OCI-LY1 (cell line): ENCODE measurements at regions not wholly inside any gene's neighbourhood (a gene's known extent, or its start where the extent isn't known, plus 50 kb on each side); places are given as distances from the start of the nearest gene placed in this dataset.

Source experiments
- H2AFZ ChIP-seq: fragments of 200-600 bp; sonication (generic), shearing (Covaris generic); 2 replicates; pipeline ENCODE4 v1.6.0; 2014; ENCODE audit warnings: antibody characterized with exemption, mild to moderate bottlenecking, low read length
- H3F3A ChIP-seq: fragments of 200-600 bp; sonication (generic), shearing (Covaris generic); 2 replicates; pipeline ENCODE4 v1.6.0; 2014; ENCODE audit warnings: mild to moderate bottlenecking, antibody characterized with exemption, low read length, moderate library complexity; ENCODE audit not compliant: insufficient read depth
- H3K27ac ChIP-seq: fragments of 200-600 bp; sonication (generic); 2 replicates; pipeline ENCODE4 v1.5.1; 2014; ENCODE audit warnings: low read length, mixed run types, mild to moderate bottlenecking, low read depth; ENCODE audit not compliant: poor library complexity, severe bottlenecking
- H3K27me3 ChIP-seq: fragments of 200-600 bp; sonication (generic); 2 replicates; pipeline ENCODE4 v1.6.0; 2014; ENCODE audit warnings: antibody characterized with exemption, mild to moderate bottlenecking, low read length, moderate library complexity; ENCODE audit not compliant: insufficient read depth
- H3K36me3 ChIP-seq: fragments of 200-600 bp; sonication (generic); 2 replicates; pipeline ENCODE4 v1.6.1; 2014; ENCODE audit warnings: mild to moderate bottlenecking, antibody characterized with exemption, low read length, moderate library complexity, mixed read lengths; ENCODE audit not compliant: insufficient read depth
- H3K4me1 ChIP-seq: fragments of 200-600 bp; sonication (generic); 2 replicates; pipeline ENCODE4 v1.5.1; 2014; ENCODE audit warnings: mild to moderate bottlenecking, low read length, moderate library complexity; ENCODE audit not compliant: insufficient read depth, severe bottlenecking
- H3K4me2 ChIP-seq: fragments of 200-600 bp; sonication (generic), shearing (Covaris generic); 2 replicates; pipeline ENCODE4 v1.6.1; 2014; ENCODE audit warnings: low read length
- H3K4me3 ChIP-seq: fragments of 200-600 bp; sonication (generic); 2 replicates; pipeline ENCODE4 v1.5.1; 2014; ENCODE audit warnings: low read length, low read depth, mild to moderate bottlenecking, mixed read lengths; ENCODE audit not compliant: poor library complexity, severe bottlenecking
- H3K79me2 ChIP-seq: fragments of 200-600 bp; shearing (Covaris generic); 2 replicates; pipeline ENCODE4 v1.6.1; 2016; ENCODE audit warnings: mixed run types, low read length, mixed read lengths; ENCODE audit not compliant: insufficient read depth
- H3K9ac ChIP-seq: fragments of 200-600 bp; sonication (generic), shearing (Covaris generic); 2 replicates; pipeline ENCODE4 v1.6.1; 2014; ENCODE audit warnings: mild to moderate bottlenecking, low read length, mixed read lengths
- H3K9me2 ChIP-seq: fragments of 200-600 bp; sonication (generic), shearing (Covaris generic); 2 replicates; pipeline ENCODE4 v1.6.1; 2014; ENCODE audit warnings: low read depth, mild to moderate bottlenecking, low read length, mixed read lengths
- H3K9me3 ChIP-seq: fragments of 200-600 bp; shearing (Covaris generic); 2 replicates; pipeline ENCODE4 v1.6.1; 2014; ENCODE audit warnings: low read length, mixed read lengths
- H4K20me1 ChIP-seq: fragments of 200-600 bp; sonication (generic), shearing (Covaris generic); 2 replicates; pipeline ENCODE4 v1.6.0; 2016; ENCODE audit warnings: mild to moderate bottlenecking, low read length; ENCODE audit not compliant: insufficient read depth
- EZH2 ChIP-seq: fragments of 200-600 bp; sonication (generic), shearing (Covaris generic); IDR thresholded peaks from 2 replicates; pipeline ENCODE4 v1.8.0; 2017; ENCODE audit warnings: borderline replicate concordance, mixed run types, mild to moderate bottlenecking, antibody characterized with exemption, low read length, moderate library complexity, mixed read lengths
- TF ChIP-seq, protein P1 (sequence below): fragments of 200-600 bp; sonication (generic), shearing (Covaris generic); IDR thresholded peaks from 2 replicates; pipeline ENCODE4 v1.5.1; 2017; ENCODE audit warnings: mild to moderate bottlenecking, antibody characterized with exemption, low read length, moderate library complexity, mixed read lengths

DNA sequence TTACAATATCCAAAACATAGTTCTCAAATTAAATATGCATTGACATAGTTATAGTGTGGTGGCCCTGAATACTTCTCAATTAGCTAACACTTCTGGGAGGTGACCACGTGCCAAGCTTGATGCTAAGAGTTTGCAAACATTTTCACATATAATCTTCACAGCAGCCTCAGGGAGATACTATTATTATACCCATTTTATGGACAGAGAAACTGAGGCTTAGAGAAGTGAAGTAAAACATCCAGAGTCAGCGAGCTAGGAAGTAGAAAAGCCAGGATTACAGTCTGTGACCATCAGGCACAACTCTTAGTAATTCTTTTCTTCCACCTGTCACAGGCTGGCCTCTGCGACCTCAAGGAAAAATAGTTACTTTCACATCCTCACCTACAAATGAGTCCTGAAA lies 102.2 kb upstream of the IRX6 start:
- H3K27ac ChIP-seq: no peak overlapping the region
- no peak for TF ChIP-seq EZH2
- TF ChIP-seq, protein P1, sequence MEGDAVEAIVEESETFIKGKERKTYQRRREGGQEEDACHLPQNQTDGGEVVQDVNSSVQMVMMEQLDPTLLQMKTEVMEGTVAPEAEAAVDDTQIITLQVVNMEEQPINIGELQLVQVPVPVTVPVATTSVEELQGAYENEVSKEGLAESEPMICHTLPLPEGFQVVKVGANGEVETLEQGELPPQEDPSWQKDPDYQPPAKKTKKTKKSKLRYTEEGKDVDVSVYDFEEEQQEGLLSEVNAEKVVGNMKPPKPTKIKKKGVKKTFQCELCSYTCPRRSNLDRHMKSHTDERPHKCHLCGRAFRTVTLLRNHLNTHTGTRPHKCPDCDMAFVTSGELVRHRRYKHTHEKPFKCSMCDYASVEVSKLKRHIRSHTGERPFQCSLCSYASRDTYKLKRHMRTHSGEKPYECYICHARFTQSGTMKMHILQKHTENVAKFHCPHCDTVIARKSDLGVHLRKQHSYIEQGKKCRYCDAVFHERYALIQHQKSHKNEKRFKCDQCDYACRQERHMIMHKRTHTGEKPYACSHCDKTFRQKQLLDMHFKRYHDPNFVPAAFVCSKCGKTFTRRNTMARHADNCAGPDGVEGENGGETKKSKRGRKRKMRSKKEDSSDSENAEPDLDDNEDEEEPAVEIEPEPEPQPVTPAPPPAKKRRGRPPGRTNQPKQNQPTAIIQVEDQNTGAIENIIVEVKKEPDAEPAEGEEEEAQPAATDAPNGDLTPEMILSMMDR: no peak
- H4K20me1 ChIP-seq: no peaks in the 10 kb centered on the region
- H2AFZ ChIP-seq: no peak overlapping the region
- 0 out of 2 replicates have a peak, but pooled peaks cover 2% of the 10 kb centered on the region for H3K9me3 ChIP-seq
- no peaks in the 10 kb centered on the region for H3K9me2 ChIP-seq
- no peaks in the 10 kb centered on the region for H3K27me3 ChIP-seq
- no peaks in the 10 kb centered on the region for H3K36me3 ChIP-seq
- no peak overlapping the region for H3K4me3 ChIP-seq
- no peaks in the 10 kb centered on the region for H3F3A ChIP-seq
- no peak overlapping the region for H3K9ac ChIP-seq
- no peaks in the 10 kb centered on the region for H3K79me2 ChIP-seq
- H3K4me2 ChIP-seq: no peak overlapping the region
- no peaks in the 10 kb centered on the region for H3K4me1 ChIP-seq

DNA sequence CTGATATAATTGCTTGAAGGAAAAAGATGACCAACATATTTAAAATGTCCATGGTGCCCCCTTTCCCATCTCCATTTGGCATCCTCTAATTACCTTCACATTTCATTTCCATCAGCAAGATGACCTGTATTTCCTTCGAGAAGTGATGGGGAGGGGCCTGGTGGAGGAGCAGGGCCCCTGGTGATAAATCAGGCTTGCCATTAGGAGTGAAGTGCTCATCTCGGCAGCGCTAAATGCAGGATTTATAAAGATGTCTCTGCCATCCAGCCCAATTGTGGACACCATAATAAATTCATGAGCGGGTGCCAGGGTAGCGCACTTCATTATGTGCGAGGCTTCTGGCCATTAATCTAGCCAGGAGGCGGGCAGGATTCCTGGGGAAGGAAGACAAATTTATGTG lies 101.5 kb upstream of the IRX6 start:
- no peaks in the 10 kb centered on the region for H4K20me1 ChIP-seq
- 0 out of 2 replicates have a peak, but pooled peaks cover 2% of the 10 kb centered on the region for H3K9me3 ChIP-seq
- H3F3A ChIP-seq: no peaks in the 10 kb centered on the region
- no peaks in the 10 kb centered on the region for H3K4me1 ChIP-seq
- H3K4me3 ChIP-seq: no peak overlapping the region
- H3K4me2 ChIP-seq: no peak overlapping the region
- TF ChIP-seq, protein P1: no peak
- TF ChIP-seq EZH2: no peak
- H3K36me3 ChIP-seq: no peaks in the 10 kb centered on the region
- H3K79me2 ChIP-seq: no peaks in the 10 kb centered on the region
- H3K9me2 ChIP-seq: no peaks in the 10 kb centered on the region
- H3K27me3 ChIP-seq: no peaks in the 10 kb centered on the region
- no peak overlapping the region for H2AFZ ChIP-seq
- no peak overlapping the region for H3K27ac ChIP-seq
- no peak overlapping the region for H3K9ac ChIP-seq

DNA sequence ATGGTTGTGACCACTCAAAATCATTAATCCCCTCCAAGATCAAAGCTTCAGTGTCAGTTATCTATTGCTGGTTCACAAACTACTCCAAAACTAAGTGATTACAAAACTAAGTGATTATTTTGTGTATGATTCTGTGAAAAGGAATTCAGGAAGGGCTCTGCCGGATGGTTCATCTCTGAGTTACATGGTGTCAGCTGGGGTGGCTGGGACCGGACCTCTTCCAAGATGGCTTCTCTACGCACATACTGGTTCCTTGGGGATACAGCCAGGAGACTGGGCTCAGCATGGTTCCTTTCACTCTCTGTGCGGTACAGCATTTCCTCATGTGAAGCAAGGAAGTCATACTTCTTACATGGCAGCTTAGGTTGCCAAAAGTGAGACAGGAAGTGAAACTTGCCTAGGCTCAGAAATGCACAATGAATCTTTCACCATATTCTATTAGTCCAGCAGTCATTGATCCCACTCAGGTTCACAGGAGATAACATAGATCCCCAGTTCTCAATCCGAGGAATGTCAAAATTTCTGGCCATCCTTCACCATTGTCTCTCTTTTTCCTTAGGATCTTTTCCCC lies 97.9 kb upstream of the IRX6 start:
- no peak overlapping the region for H3K4me3 ChIP-seq
- TF ChIP-seq, protein P1: no peak
- no peak for TF ChIP-seq EZH2
- H3K4me1 ChIP-seq: no peaks in the 10 kb centered on the region
- H3K36me3 ChIP-seq: no peaks in the 10 kb centered on the region
- no peak overlapping the region for H2AFZ ChIP-seq
- H3K9me2 ChIP-seq: no peaks in the 10 kb centered on the region
- no peaks in the 10 kb centered on the region for H4K20me1 ChIP-seq
- no peak overlapping the region for H3K9ac ChIP-seq
- no peaks in the 10 kb centered on the region for H3K79me2 ChIP-seq
- H3F3A ChIP-seq: no peaks in the 10 kb centered on the region
- 0 out of 2 replicates have a peak, but pooled peaks cover 2% of the 10 kb centered on the region for H3K9me3 ChIP-seq
- no peak overlapping the region for H3K4me2 ChIP-seq
- H3K27me3 ChIP-seq: no peaks in the 10 kb centered on the region
- H3K27ac ChIP-seq: no peak overlapping the region
